ENCODE measurements at regions not wholly inside any gene's neighbourhood (a gene's known extent, or its start where the extent isn't known, plus 50 kb on each side); places are given as distances from the start of the nearest gene placed in this dataset.

GRCh38 chr4:41339812-41340809 lies 83.4 kb downstream of the UCHL1 start:
- no peaks in the 10 kb centered on the region for H3K9me3 ChIP-seq (ENCODE audit: low read depth, low read length)
- DNase-seq (ENCODE audit: insufficient read length, low spot score, missing footprints), result peak; percentile 31
- no peak overlapping the region for H3K27ac ChIP-seq (ENCODE audit: low read depth, low read length)
- TF ChIP-seq CTCF (IDR thresholded peaks at IDR 0.05; ENCODE audit: extremely low read depth, low read depth, low read length), result peak; percentile 7
- H3K36me3 ChIP-seq (ENCODE audit: insufficient read depth, low read length), result no peaks in the 10 kb centered on the region
- no peak overlapping the region for H3K4me3 ChIP-seq (ENCODE audit: insufficient read depth, low read length)
- H3K4me1 ChIP-seq (ENCODE audit: insufficient read depth, low read length), result no peaks in the 10 kb centered on the region
- peak overlapping the region; percentile 41 for H2AFZ ChIP-seq (ENCODE audit: low read length)
- H3K27me3 ChIP-seq (ENCODE audit: insufficient read depth, low read length), result no peaks in the 10 kb centered on the region
- no peaks in the 10 kb centered on the region for H4K20me1 ChIP-seq (ENCODE audit: insufficient read depth, low read length)
- H3K79me2 ChIP-seq (ENCODE audit: insufficient read depth, low read length), result no peaks in the 10 kb centered on the region
- H3K4me2 ChIP-seq (ENCODE audit: insufficient read depth, low read length), result peak overlapping the region; percentile 32

GRCh38 chr4:41346306-41347061 lies 89.8 kb downstream of the UCHL1 start:
- peaks cover 3% of the 10 kb centered on the region for H3K4me1 ChIP-seq (ENCODE audit: insufficient read depth, low read length)
- no peaks in the 10 kb centered on the region for H3K79me2 ChIP-seq (ENCODE audit: insufficient read depth, low read length)
- no peak overlapping the region for H3K4me2 ChIP-seq (ENCODE audit: insufficient read depth, low read length)
- H3K36me3 ChIP-seq (ENCODE audit: insufficient read depth, low read length), result no peaks in the 10 kb centered on the region
- H2AFZ ChIP-seq (ENCODE audit: low read length), result no peak overlapping the region
- no peak overlapping the region for H3K27ac ChIP-seq (ENCODE audit: low read depth, low read length)
- no peaks in the 10 kb centered on the region for H3K9me3 ChIP-seq (ENCODE audit: low read depth, low read length)
- peak; percentile 27 for DNase-seq (ENCODE audit: insufficient read length, low spot score, missing footprints)
- no peak for TF ChIP-seq CTCF (IDR thresholded peaks at IDR 0.05; ENCODE audit: extremely low read depth, low read depth, low read length)
- H4K20me1 ChIP-seq (ENCODE audit: insufficient read depth, low read length), result no peaks in the 10 kb centered on the region
- H3K4me3 ChIP-seq (ENCODE audit: insufficient read depth, low read length), result no peak overlapping the region
- H3K27me3 ChIP-seq (ENCODE audit: insufficient read depth, low read length), result no peaks in the 10 kb centered on the region

- no peaks in the 10 kb centered on the region for H3K36me3 ChIP-seq (ENCODE audit: insufficient read depth, low read length)
- no peaks in the 10 kb centered on the region for H3K27me3 ChIP-seq (ENCODE audit: insufficient read depth, low read length)
- H3K79me2 ChIP-seq (ENCODE audit: insufficient read depth, low read length), result no peaks in the 10 kb centered on the region
- no peak overlapping the region for H3K4me3 ChIP-seq (ENCODE audit: insufficient read depth, low read length)
- H3K4me1 ChIP-seq (ENCODE audit: insufficient read depth, low read length), result peaks cover 3% of the 10 kb centered on the region
- no peak overlapping the region for H3K4me2 ChIP-seq (ENCODE audit: insufficient read depth, low read length)
- no peaks in the 10 kb centered on the region for H4K20me1 ChIP-seq (ENCODE audit: insufficient read depth, low read length)
- DNase-seq (ENCODE audit: insufficient read length, low spot score, missing footprints), result no peak
- H3K27ac ChIP-seq (ENCODE audit: low read depth, low read length), result no peak overlapping the region
- H3K9me3 ChIP-seq (ENCODE audit: low read depth, low read length), result no peaks in the 10 kb centered on the region
- no peak overlapping the region for H2AFZ ChIP-seq (ENCODE audit: low read length)
- no peak for TF ChIP-seq CTCF (IDR thresholded peaks at IDR 0.05; ENCODE audit: extremely low read depth, low read depth, low read length)
Observed at GRCh38 chr4:41349021-41349420, 92.3 kb downstream of the UCHL1 start.

All from osteoblast (primary cell).